ENCODE measurements at regions not wholly inside any gene's neighbourhood (a gene's known extent, or its start where the extent isn't known, plus 50 kb on each side); places are given as distances from the start of the nearest gene placed in this dataset.

- Histone ChIP-seq H3K9me3 (replicated peaks; ENCODE audit: control insufficient read depth, insufficient read depth, low read length) (no peaks in the 10 kb centered on the region), H3K79me2 (ENCODE audit: control insufficient read depth, insufficient read depth, low read length) (no peaks in the 10 kb centered on the region), H3K9me1 (replicated peaks; ENCODE audit: control insufficient read depth, extremely low read depth, insufficient read depth, low read length) (no peaks in the 10 kb centered on the region), H4K20me1 (replicated peaks; ENCODE audit: control insufficient read depth, extremely low read depth, insufficient read depth, low read length) (no peaks in the 10 kb centered on the region), H3K4me2 (ENCODE audit: insufficient read depth, low read length) (no peak overlapping the region), H3K27ac (ENCODE audit: insufficient read depth, low read depth, low read length) (no peak overlapping the region), H3K4me3 (replicated peaks in 1 of 3; ENCODE audit: insufficient read depth in 1 of 3, low read depth in 1 of 3, low read length in 3 of 3) (no peak overlapping the region), H3K36me3 (ENCODE audit: control insufficient read depth in 2 of 2, extremely low read depth in 1 of 2, insufficient read depth in 2 of 2, low read length in 2 of 2) (no peaks in the 10 kb centered on the region), H2AFZ (ENCODE audit: low read depth, low read length) (no peak overlapping the region), H3K4me1 (ENCODE audit: control insufficient read depth, extremely low read depth, insufficient read depth, low read length) (no peaks in the 10 kb centered on the region), H3K27me3 (ENCODE audit: control insufficient read depth in 2 of 2, insufficient read depth in 2 of 2, low read length in 2 of 2) (no peaks in the 10 kb centered on the region), H3K9ac (replicated peaks; ENCODE audit: extremely low read depth, insufficient read depth, low read length) (no peak overlapping the region)
- peak; percentile 8 for FAIRE-seq
- dilution Hi-C loops (cut with MboI; ENCODE audit: extremely low pct_ligation_motif_present, low sequenced_read_pairs) = no loop called here
- no TSS peak for BruUV-seq (replicated peaks)
- ChIA-PET POLR2A (no interaction called here), CTCF (interaction anchor here (0.6 to 1.6 kb wide), 2 partner anchors 14 to 42 kb away, joined by 3 to 7 read pairs; no protein-coding TSS in a partner anchor)
- TF ChIP-seq GATA2 (IDR thresholded peaks at IDR 0.05; ENCODE audit: insufficient read depth, insufficient read length, low read depth, low read length) = no peak
- TF ChIP-seq FOS (IDR thresholded peaks at IDR 0.05; ENCODE audit: borderline replicate concordance, insufficient read depth, low read length) = no peak
- intact Hi-C loops (cut with micrococcal nuclease) = no loop called here
- DNase-seq (ENCODE audit: low read depth, low spot score) = no peak
These were observed 71.4 kb upstream of the PREP start for GRCh38 chr6:105474234-105474633.

- Histone ChIP-seq H3K27ac (ENCODE audit: insufficient read depth, low read depth, low read length) (no peak overlapping the region), H3K4me2 (ENCODE audit: insufficient read depth, low read length) (no peak overlapping the region), H3K4me3 (replicated peaks in 1 of 3; ENCODE audit: insufficient read depth in 1 of 3, low read depth in 1 of 3, low read length in 3 of 3) (no peak overlapping the region), H3K27me3 (ENCODE audit: control insufficient read depth in 2 of 2, insufficient read depth in 2 of 2, low read length in 2 of 2) (no peaks in the 10 kb centered on the region), H3K36me3 (ENCODE audit: control insufficient read depth in 2 of 2, extremely low read depth in 1 of 2, insufficient read depth in 2 of 2, low read length in 2 of 2) (no peaks in the 10 kb centered on the region), H3K79me2 (ENCODE audit: control insufficient read depth, insufficient read depth, low read length) (no peaks in the 10 kb centered on the region), H3K4me1 (ENCODE audit: control insufficient read depth, extremely low read depth, insufficient read depth, low read length) (no peaks in the 10 kb centered on the region), H3K9ac (replicated peaks; ENCODE audit: extremely low read depth, insufficient read depth, low read length) (no peak overlapping the region), H3K9me3 (replicated peaks; ENCODE audit: control insufficient read depth, insufficient read depth, low read length) (no peaks in the 10 kb centered on the region), H3K9me1 (replicated peaks; ENCODE audit: control insufficient read depth, extremely low read depth, insufficient read depth, low read length) (no peaks in the 10 kb centered on the region), H4K20me1 (replicated peaks; ENCODE audit: control insufficient read depth, extremely low read depth, insufficient read depth, low read length) (no peaks in the 10 kb centered on the region), H2AFZ (ENCODE audit: low read depth, low read length) (no peak overlapping the region)
- FAIRE-seq (no peak), DNase-seq (ENCODE audit: low read depth, low spot score) (no peak)
- BruUV-seq (replicated peaks) = no TSS peak
- dilution Hi-C loops (cut with MboI; ENCODE audit: extremely low pct_ligation_motif_present, low sequenced_read_pairs) = no loop called here
- POLR2A ChIA-PET = no interaction called here
- no peak for TF ChIP-seq MAX (IDR thresholded peaks at IDR 0.05; ENCODE audit: insufficient read depth, insufficient read length)
- TF ChIP-seq FOS (IDR thresholded peaks at IDR 0.05; ENCODE audit: borderline replicate concordance, insufficient read depth, low read length) = no peak
- no peak for TF ChIP-seq EZH2 (IDR thresholded peaks at IDR 0.05; ENCODE audit: borderline replicate concordance, low read depth, low read length, severe bottlenecking)
- TF ChIP-seq POLR2A (IDR thresholded peaks at IDR 0.05; ENCODE audit: low read depth, low read length) = no peak
- TF ChIP-seq POLR2AphosphoS5 (IDR thresholded peaks at IDR 0.05; ENCODE audit: insufficient read depth, low read depth, low read length) = no peak
- TF ChIP-seq CTCF (IDR thresholded peaks at IDR 0.05; ENCODE audit: extremely low read depth in 1 of 2, insufficient read depth in 1 of 2, low read depth in 1 of 2, low read length in 2 of 2) = no peak
- no peak for TF ChIP-seq MYC (IDR thresholded peaks at IDR 0.05; ENCODE audit: low read depth, low read length)
- TF ChIP-seq JUN (IDR thresholded peaks at IDR 0.05; ENCODE audit: borderline replicate concordance, insufficient read depth, insufficient read length, low read depth) = no peak
- TF ChIP-seq GATA2 (IDR thresholded peaks at IDR 0.05; ENCODE audit: insufficient read depth, insufficient read length, low read depth, low read length) = no peak
- CTCF ChIA-PET = no interaction called here
- intact Hi-C loops (cut with micrococcal nuclease) = no loop called here
These were observed 67.1 kb upstream of the PREP start for GRCh38 chr6:105469946-105470345.
